ENCODE measurements at regions not wholly inside any gene's neighbourhood (a gene's known extent, or its start where the extent isn't known, plus 50 kb on each side); places are given as distances from the start of the nearest gene placed in this dataset.

- TF ChIP-seq CTCF (IDR thresholded peaks at IDR 0.05; ENCODE audit: poor library complexity) = no peak
- no peak for TF ChIP-seq EZH2 (IDR thresholded peaks at IDR 0.05; ENCODE audit: borderline replicate concordance)
Measured at GRCh38 chr7:50954716-50955115, 172.0 kb upstream of the GRB10 start.
